ENCODE measurements at regions not wholly inside any gene's neighbourhood (a gene's known extent, or its start where the extent isn't known, plus 50 kb on each side); places are given as distances from the start of the nearest gene placed in this dataset.
"Not testable (repeated sequence)": the region's sequence is repeated elsewhere in the genome, so short reads cannot be mapped to it uniquely, and the experiment has no call there.

- H3K36me3 ChIP-seq (ENCODE audit: control insufficient read depth in 2 of 2, insufficient read depth in 2 of 2, low read length in 2 of 2): no peaks in the 10 kb centered on the region
- no peaks in the 10 kb centered on the region for H3K4me1 ChIP-seq (ENCODE audit: control insufficient read depth in 2 of 2, insufficient read depth in 2 of 2, low read length in 2 of 2)
Observed at GRCh38 chr12:83615152-83615551, 928.4 kb downstream of the TMTC2 start.

GRCh38 chr12:83613586-83614110 is 926.9 kb downstream of the TMTC2 start:
- H3K36me3 ChIP-seq (ENCODE audit: control insufficient read depth in 2 of 2, insufficient read depth in 2 of 2, low read length in 2 of 2): no peaks in the 10 kb centered on the region
- H3K9ac ChIP-seq (ENCODE audit: low read depth in 1 of 2, low read length in 2 of 2): no peak overlapping the region
- H3K27me3 ChIP-seq (ENCODE audit: control insufficient read depth in 2 of 2, insufficient read depth in 2 of 2, low read length in 2 of 2): no peaks in the 10 kb centered on the region
- no peak overlapping the region for H3K4me3 ChIP-seq (ENCODE audit: low read length in 2 of 2)
- peaks cover 0 to 4% of the 10 kb centered on the region in 2 donors for H3K9me3 ChIP-seq (ENCODE audit: control insufficient read depth in 2 of 2, low read length in 2 of 2)
- no peak overlapping the region for H3K27ac ChIP-seq (ENCODE audit: low read depth in 2 of 2, low read length in 2 of 2)
- H3K4me1 ChIP-seq (ENCODE audit: control insufficient read depth in 2 of 2, insufficient read depth in 2 of 2, low read length in 2 of 2): no peaks in the 10 kb centered on the region

More at GRCh38 chr12:83615152-83615551, 928.4 kb downstream of the TMTC2 start:
- Histone ChIP-seq H3K27me3 (ENCODE audit: control insufficient read depth in 2 of 2, insufficient read depth in 2 of 2, low read length in 2 of 2) (no peaks in the 10 kb centered on the region), H3K9me3 (ENCODE audit: control insufficient read depth in 2 of 2, low read length in 2 of 2) (peaks cover 0 to 4% of the 10 kb centered on the region in 2 donors), H3K27ac (ENCODE audit: low read depth in 2 of 2, low read length in 2 of 2) (no peak overlapping the region), H3K4me3 (ENCODE audit: low read length in 2 of 2) (no peak overlapping the region), H3K9ac (ENCODE audit: low read depth in 1 of 2, low read length in 2 of 2) (no peak overlapping the region)

- no peaks in the 10 kb centered on the region for H3K27me3 ChIP-seq (ENCODE audit: control insufficient read depth in 2 of 2, insufficient read depth in 2 of 2, low read length in 2 of 2)
- H3K9me3 ChIP-seq (ENCODE audit: control insufficient read depth in 2 of 2, low read length in 2 of 2): no peaks in the 10 kb centered on the region
- no peak overlapping the region for H3K27ac ChIP-seq (ENCODE audit: low read depth in 2 of 2, low read length in 2 of 2)
- no peak overlapping the region for H3K4me3 ChIP-seq (ENCODE audit: low read length in 2 of 2)
- no peak overlapping the region for H3K9ac ChIP-seq (ENCODE audit: low read depth in 1 of 2, low read length in 2 of 2)
- H3K4me1 ChIP-seq (ENCODE audit: control insufficient read depth in 2 of 2, insufficient read depth in 2 of 2, low read length in 2 of 2): no peaks in the 10 kb centered on the region
- no peaks in the 10 kb centered on the region for H3K36me3 ChIP-seq (ENCODE audit: control insufficient read depth in 2 of 2, insufficient read depth in 2 of 2, low read length in 2 of 2)
Observed at GRCh38 chr12:83603106-83603505, 916.4 kb downstream of the TMTC2 start.

- Histone ChIP-seq H3K27me3 (ENCODE audit: control insufficient read depth in 2 of 2, insufficient read depth in 2 of 2, low read length in 2 of 2) (no peaks in the 10 kb centered on the region), H3K4me1 (ENCODE audit: control insufficient read depth in 2 of 2, insufficient read depth in 2 of 2, low read length in 2 of 2) (no peaks in the 10 kb centered on the region), H3K9me3 (ENCODE audit: control insufficient read depth in 2 of 2, low read length in 2 of 2) (no peaks in the 10 kb centered on the region), H3K9ac (ENCODE audit: low read depth in 1 of 2, low read length in 2 of 2) (no peak overlapping the region), H3K36me3 (ENCODE audit: control insufficient read depth in 2 of 2, insufficient read depth in 2 of 2, low read length in 2 of 2) (no peaks in the 10 kb centered on the region), H3K27ac (ENCODE audit: low read depth in 2 of 2, low read length in 2 of 2) (no peak overlapping the region), H3K4me3 (ENCODE audit: low read length in 2 of 2) (no peak overlapping the region)
Observed at GRCh38 chr12:83575326-83575725, 888.6 kb downstream of the TMTC2 start.

GRCh38 chr12:83574142-83574541 is 887.4 kb downstream of the TMTC2 start:
- H3K4me1 ChIP-seq (ENCODE audit: control insufficient read depth in 2 of 2, insufficient read depth in 2 of 2, low read length in 2 of 2): no peaks in the 10 kb centered on the region
- H3K4me3 ChIP-seq (ENCODE audit: low read length in 2 of 2): no peak overlapping the region
- H3K9ac ChIP-seq (ENCODE audit: low read depth in 1 of 2, low read length in 2 of 2): no peak overlapping the region
- H3K27ac ChIP-seq (ENCODE audit: low read depth in 2 of 2, low read length in 2 of 2): no peak overlapping the region
- H3K27me3 ChIP-seq (ENCODE audit: control insufficient read depth in 2 of 2, insufficient read depth in 2 of 2, low read length in 2 of 2): no peaks in the 10 kb centered on the region
- no peaks in the 10 kb centered on the region for H3K9me3 ChIP-seq (ENCODE audit: control insufficient read depth in 2 of 2, low read length in 2 of 2)
- no peaks in the 10 kb centered on the region for H3K36me3 ChIP-seq (ENCODE audit: control insufficient read depth in 2 of 2, insufficient read depth in 2 of 2, low read length in 2 of 2)

- Histone ChIP-seq H3K4me3 (ENCODE audit: low read length in 2 of 2) (no peak overlapping the region), H3K36me3 (ENCODE audit: control insufficient read depth in 2 of 2, insufficient read depth in 2 of 2, low read length in 2 of 2) (no peaks in the 10 kb centered on the region), H3K27ac (ENCODE audit: low read depth in 2 of 2, low read length in 2 of 2) (no peak overlapping the region), H3K4me1 (ENCODE audit: control insufficient read depth in 2 of 2, insufficient read depth in 2 of 2, low read length in 2 of 2) (no peaks in the 10 kb centered on the region), H3K9me3 (ENCODE audit: control insufficient read depth in 2 of 2, low read length in 2 of 2) (no peaks in the 10 kb centered on the region), H3K9ac (ENCODE audit: low read depth in 1 of 2, low read length in 2 of 2) (no peak overlapping the region), H3K27me3 (ENCODE audit: control insufficient read depth in 2 of 2, insufficient read depth in 2 of 2, low read length in 2 of 2) (no peaks in the 10 kb centered on the region)
Observed at GRCh38 chr12:83573671-83574070, 887.0 kb downstream of the TMTC2 start.

GRCh38 chr12:83559650-83560049 is 872.9 kb downstream of the TMTC2 start:
- no peaks in the 10 kb centered on the region for H3K36me3 ChIP-seq (ENCODE audit: control insufficient read depth in 2 of 2, insufficient read depth in 2 of 2, low read length in 2 of 2)
- no peak overlapping the region for H3K4me3 ChIP-seq (ENCODE audit: low read length in 2 of 2)
- H3K27me3 ChIP-seq (ENCODE audit: control insufficient read depth in 2 of 2, insufficient read depth in 2 of 2, low read length in 2 of 2): no peaks in the 10 kb centered on the region
- H3K4me1 ChIP-seq (ENCODE audit: control insufficient read depth in 2 of 2, insufficient read depth in 2 of 2, low read length in 2 of 2): no peaks in the 10 kb centered on the region
- H3K27ac ChIP-seq (ENCODE audit: low read depth in 2 of 2, low read length in 2 of 2): no peak overlapping the region
- no peak overlapping the region for H3K9ac ChIP-seq (ENCODE audit: low read depth in 1 of 2, low read length in 2 of 2)
- no peaks in the 10 kb centered on the region for H3K9me3 ChIP-seq (ENCODE audit: control insufficient read depth in 2 of 2, low read length in 2 of 2)

GRCh38 chr12:83556040-83556439 is 869.3 kb downstream of the TMTC2 start:
- not testable (repeated sequence) for H3K9me3 ChIP-seq (ENCODE audit: control insufficient read depth in 2 of 2, low read length in 2 of 2); H3K9ac ChIP-seq (ENCODE audit: low read depth in 1 of 2, low read length in 2 of 2); H3K4me1 ChIP-seq (ENCODE audit: control insufficient read depth in 2 of 2, insufficient read depth in 2 of 2, low read length in 2 of 2); H3K27ac ChIP-seq (ENCODE audit: low read depth in 2 of 2, low read length in 2 of 2); H3K4me3 ChIP-seq (ENCODE audit: low read length in 2 of 2); H3K27me3 ChIP-seq (ENCODE audit: control insufficient read depth in 2 of 2, insufficient read depth in 2 of 2, low read length in 2 of 2); H3K36me3 ChIP-seq (ENCODE audit: control insufficient read depth in 2 of 2, insufficient read depth in 2 of 2, low read length in 2 of 2)

- Histone ChIP-seq H3K27ac (ENCODE audit: low read depth in 2 of 2, low read length in 2 of 2) (no peak overlapping the region), H3K4me3 (ENCODE audit: low read length in 2 of 2) (no peak overlapping the region), H3K36me3 (ENCODE audit: control insufficient read depth in 2 of 2, insufficient read depth in 2 of 2, low read length in 2 of 2) (no peaks in the 10 kb centered on the region), H3K4me1 (ENCODE audit: control insufficient read depth in 2 of 2, insufficient read depth in 2 of 2, low read length in 2 of 2) (no peaks in the 10 kb centered on the region), H3K9ac (ENCODE audit: low read depth in 1 of 2, low read length in 2 of 2) (no peak overlapping the region), H3K9me3 (ENCODE audit: control insufficient read depth in 2 of 2, low read length in 2 of 2) (no peaks in the 10 kb centered on the region), H3K27me3 (ENCODE audit: control insufficient read depth in 2 of 2, insufficient read depth in 2 of 2, low read length in 2 of 2) (no peaks in the 10 kb centered on the region)
Observed at GRCh38 chr12:83541446-83541845, 854.7 kb downstream of the TMTC2 start.

GRCh38 chr12:83538361-83538965 is 851.8 kb downstream of the TMTC2 start:
- H3K4me3 ChIP-seq (ENCODE audit: low read length in 2 of 2): no peak overlapping the region
- H3K27ac ChIP-seq (ENCODE audit: low read depth in 2 of 2, low read length in 2 of 2): no peak overlapping the region
- no peaks in the 10 kb centered on the region for H3K27me3 ChIP-seq (ENCODE audit: control insufficient read depth in 2 of 2, insufficient read depth in 2 of 2, low read length in 2 of 2)
- no peaks in the 10 kb centered on the region for H3K4me1 ChIP-seq (ENCODE audit: control insufficient read depth in 2 of 2, insufficient read depth in 2 of 2, low read length in 2 of 2)
- H3K9ac ChIP-seq (ENCODE audit: low read depth in 1 of 2, low read length in 2 of 2): no peak overlapping the region
- H3K9me3 ChIP-seq (ENCODE audit: control insufficient read depth in 2 of 2, low read length in 2 of 2): no peaks in the 10 kb centered on the region
- no peaks in the 10 kb centered on the region for H3K36me3 ChIP-seq (ENCODE audit: control insufficient read depth in 2 of 2, insufficient read depth in 2 of 2, low read length in 2 of 2)
